Naive thymus-derived CD8-positive, alpha-beta T cell (primary cell): ENCODE measurements at regions not wholly inside any gene's neighbourhood (a gene's known extent, or its start where the extent isn't known, plus 50 kb on each side); places are given as distances from the start of the nearest gene placed in this dataset.
"Not testable (repeated sequence)": the region's sequence is repeated elsewhere in the genome, so short reads cannot be mapped to it uniquely, and the experiment has no call there.

Experiments
- ATAC-seq, 2 donors: fragments of 150-1000 bp; cut with Tn5 transposase in 1 of 2; sonication (Bioruptor Pico), chemical (Tn5 transposase) in 1 of 2; 1 replicate in 1 of 2; 2 replicates in 1 of 2; pipeline ENCODE4 v1.10.0; 2021; ENCODE audit warnings: mild to moderate bottlenecking in 2 of 2, moderate library complexity in 2 of 2
- POLR2A ChIA-PET: fragments of 350-600 bp; sonication (Branson Sonifier 250); formaldehyde crosslinking; loops from one replicate; lab custom pipeline; 2021; ENCODE audit warnings: antibody characterized with exemption; lab: Charles Lee
- DNase-seq, 10 donors: peaks; one replicate each; pipeline versions ENCODE4 v3.0.0 to v3.0.0-alpha.2; 2020 to 2022
- H3K27ac Mint-ChIP-seq, 10 donors: one replicate each; pipeline ENCODE4 v1.8.0; 2020 to 2022; ENCODE audit warnings: mild to moderate bottlenecking in 10 of 10, mixed read lengths in 10 of 10, moderate library complexity in 4 of 10, inconsistent platforms in 1 of 10
- H3K27me3 Mint-ChIP-seq, 5 donors: one replicate each; pipeline ENCODE4 v1.8.0; 2021 to 2022; ENCODE audit warnings: mixed read lengths in 5 of 5
- H3K36me3 Mint-ChIP-seq, 3 donors: one replicate each; pipeline ENCODE4 v1.8.0; 2020 to 2022; ENCODE audit warnings: mixed read lengths in 3 of 3, mild to moderate bottlenecking in 2 of 3, inconsistent platforms in 1 of 3
- H3K4me1 Mint-ChIP-seq, 4 donors: one replicate each; pipeline ENCODE4 v1.8.0; 2021 to 2022; ENCODE audit warnings: mixed read lengths in 4 of 4
- H3K4me3 Mint-ChIP-seq, 10 donors: one replicate each; pipeline ENCODE4 v1.8.0; 2020 to 2022; ENCODE audit warnings: mild to moderate bottlenecking in 10 of 10, mixed read lengths in 10 of 10, moderate library complexity in 6 of 10, inconsistent platforms in 1 of 10
- H3K9me3 Mint-ChIP-seq, 9 donors: one replicate each; pipeline ENCODE4 v1.8.0; 2020 to 2022; ENCODE audit warnings: mixed read lengths in 9 of 9, mild to moderate bottlenecking in 3 of 9, inconsistent platforms in 1 of 9, moderate library complexity in 1 of 9

DNA sequence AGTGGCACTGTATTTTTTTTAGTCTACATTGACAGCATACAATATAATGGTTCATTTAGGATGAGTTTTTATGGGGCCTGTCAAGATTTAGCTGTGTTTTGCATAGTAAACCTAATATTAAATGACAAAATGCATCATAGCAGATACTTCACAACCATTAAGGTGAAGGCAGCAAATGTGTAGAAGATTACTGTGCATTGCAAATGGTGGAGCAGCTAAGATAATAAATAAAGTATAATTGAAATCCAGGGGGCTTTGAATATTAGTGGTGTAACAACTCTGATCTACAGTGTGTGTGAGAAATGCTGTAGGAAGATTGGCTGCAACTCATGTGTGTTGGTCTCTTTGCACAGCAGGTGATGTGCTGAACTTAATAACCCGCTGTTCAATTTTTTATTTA is 801.9 kb upstream of the CITED2 start:
- Mint-ChIP-seq H3K4me3 (no peak overlapping the region), H3K36me3 (peaks cover 0 to 4% (median 0%) of the 10 kb centered on the region in 3 donors), H3K4me1 (no peaks in the 10 kb centered on the region), H3K27ac (no peak overlapping the region), H3K27me3 (peaks cover 0 to 8% (median 1%) of the 10 kb centered on the region in 5 donors), H3K9me3 (peaks cover 0 to 8% (median 6%) of the 10 kb centered on the region in 9 donors)
- POLR2A ChIA-PET: no interaction called here
- no peak for ATAC-seq
- no peak for DNase-seq

GRCh38 chr6:140175486-140175885 is 801.0 kb upstream of the CITED2 start:
- Mint-ChIP-seq H3K4me1 (no peaks in the 10 kb centered on the region), H3K9me3 (peaks cover 2 to 8% (median 6%) of the 10 kb centered on the region in 9 donors), H3K4me3 (no peak overlapping the region), H3K27ac (no peak overlapping the region), H3K27me3 (peaks cover 0 to 8% (median 1%) of the 10 kb centered on the region in 5 donors), H3K36me3 (peaks cover 0 to 4% (median 0%) of the 10 kb centered on the region in 3 donors)
- POLR2A ChIA-PET: no interaction called here
- ATAC-seq: no peak
- DNase-seq: no peak

- H3K4me1 Mint-ChIP-seq: no peaks in the 10 kb centered on the region
- POLR2A ChIA-PET: no interaction called here
- H3K4me3 Mint-ChIP-seq: no peak overlapping the region
- no peak overlapping the region for H3K27ac Mint-ChIP-seq
- no peak for ATAC-seq
- H3K36me3 Mint-ChIP-seq: peaks cover 0 to 4% (median 0%) of the 10 kb centered on the region in 3 donors
- peaks cover 2 to 8% (median 6%) of the 10 kb centered on the region in 9 donors for H3K9me3 Mint-ChIP-seq
- DNase-seq: no peak
- H3K27me3 Mint-ChIP-seq: peaks cover 0 to 9% (median 3%) of the 10 kb centered on the region in 5 donors
Observed at GRCh38 chr6:140174524-140174923, 800.1 kb upstream of the CITED2 start.

DNA sequence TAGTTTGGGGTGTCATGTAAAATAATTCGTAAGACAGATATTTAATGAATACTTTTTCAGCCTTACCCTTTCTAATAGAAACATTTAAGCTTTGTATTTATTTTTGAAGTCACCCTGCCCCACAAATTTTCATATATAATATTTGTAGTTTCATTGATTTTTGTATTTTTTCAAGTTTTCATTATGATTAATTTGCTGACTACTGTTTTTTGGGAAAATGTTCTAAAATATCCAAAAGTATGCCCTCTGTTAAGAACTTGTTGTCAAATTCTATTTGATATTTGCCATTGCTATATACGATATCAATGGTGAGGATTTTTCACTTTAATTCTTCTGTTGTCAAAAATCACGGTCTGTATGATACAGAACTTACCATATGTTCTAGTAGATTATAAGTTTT is 793.9 kb upstream of the CITED2 start:
- ATAC-seq (no peak), DNase-seq (no peak)
- Mint-ChIP-seq H3K4me1 (no peaks in the 10 kb centered on the region), H3K27ac (no peak overlapping the region), H3K27me3 (peaks cover 0 to 9% (median 2%) of the 10 kb centered on the region in 5 donors), H3K9me3 (peaks cover 2 to 8% (median 6%) of the 10 kb centered on the region in 9 donors), H3K4me3 (no peak overlapping the region), H3K36me3 (peaks cover 0 to 4% (median 0%) of the 10 kb centered on the region in 3 donors)
- POLR2A ChIA-PET: no interaction called here

GRCh38 chr6:140160909-140161308 is 786.5 kb upstream of the CITED2 start:
- no peaks in the 10 kb centered on the region for H3K36me3 Mint-ChIP-seq
- ATAC-seq: no peak

DNA sequence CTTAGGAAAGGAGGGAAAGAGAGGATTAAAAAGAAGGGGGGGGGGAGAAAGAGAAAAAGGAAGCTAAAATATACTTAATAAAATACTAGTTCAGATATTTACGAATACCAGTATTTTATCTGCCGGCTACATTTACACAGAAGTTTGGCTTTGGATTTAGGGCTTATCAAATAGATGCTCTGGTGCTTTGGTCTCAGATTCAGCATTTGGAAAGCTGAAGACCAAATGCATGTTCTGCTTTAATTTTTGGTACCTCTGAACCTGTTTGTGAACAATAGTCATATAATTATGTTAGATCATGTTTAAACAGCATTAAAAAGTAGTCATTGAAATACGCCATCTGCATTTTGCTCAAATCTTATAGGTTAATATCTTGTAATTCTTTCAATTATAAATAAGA is 786.0 kb upstream of the CITED2 start:
- Mint-ChIP-seq H3K4me3 (no peak overlapping the region), H3K36me3 (no peaks in the 10 kb centered on the region), H3K9me3 (peaks cover 0 to 6% (median 0%) of the 10 kb centered on the region in 9 donors), H3K27ac (no peak overlapping the region), H3K4me1 (no peaks in the 10 kb centered on the region), H3K27me3 (peaks cover 0 to 8% (median 0%) of the 10 kb centered on the region in 5 donors)
- DNase-seq (no peak), ATAC-seq (no peak)
- POLR2A ChIA-PET: no interaction called here

More at GRCh38 chr6:140160909-140161308, 786.5 kb upstream of the CITED2 start:
- H3K4me3 Mint-ChIP-seq: no peak overlapping the region
- H3K27ac Mint-ChIP-seq: no peak overlapping the region
- H3K9me3 Mint-ChIP-seq: peaks cover 0 to 6% (median 0%) of the 10 kb centered on the region in 9 donors
- DNase-seq: no peak
- peaks cover 0 to 8% (median 0%) of the 10 kb centered on the region in 5 donors for H3K27me3 Mint-ChIP-seq
- POLR2A ChIA-PET: no interaction called here
- H3K4me1 Mint-ChIP-seq: no peaks in the 10 kb centered on the region

GRCh38 chr6:140156131-140156530 is 781.7 kb upstream of the CITED2 start:
- no peak overlapping the region for H3K27ac Mint-ChIP-seq
- peaks cover 0 to 4% (median 0%) of the 10 kb centered on the region in 5 donors for H3K27me3 Mint-ChIP-seq
- DNase-seq: no peak
- H3K4me3 Mint-ChIP-seq: no peak overlapping the region
- no peaks in the 10 kb centered on the region for H3K4me1 Mint-ChIP-seq
- no peak for ATAC-seq
- peaks cover 0 to 5% (median 0%) of the 10 kb centered on the region in 9 donors for H3K9me3 Mint-ChIP-seq
- peaks cover 0 to 2% (median 0%) of the 10 kb centered on the region in 3 donors for H3K36me3 Mint-ChIP-seq
- POLR2A ChIA-PET: no interaction called here

DNA sequence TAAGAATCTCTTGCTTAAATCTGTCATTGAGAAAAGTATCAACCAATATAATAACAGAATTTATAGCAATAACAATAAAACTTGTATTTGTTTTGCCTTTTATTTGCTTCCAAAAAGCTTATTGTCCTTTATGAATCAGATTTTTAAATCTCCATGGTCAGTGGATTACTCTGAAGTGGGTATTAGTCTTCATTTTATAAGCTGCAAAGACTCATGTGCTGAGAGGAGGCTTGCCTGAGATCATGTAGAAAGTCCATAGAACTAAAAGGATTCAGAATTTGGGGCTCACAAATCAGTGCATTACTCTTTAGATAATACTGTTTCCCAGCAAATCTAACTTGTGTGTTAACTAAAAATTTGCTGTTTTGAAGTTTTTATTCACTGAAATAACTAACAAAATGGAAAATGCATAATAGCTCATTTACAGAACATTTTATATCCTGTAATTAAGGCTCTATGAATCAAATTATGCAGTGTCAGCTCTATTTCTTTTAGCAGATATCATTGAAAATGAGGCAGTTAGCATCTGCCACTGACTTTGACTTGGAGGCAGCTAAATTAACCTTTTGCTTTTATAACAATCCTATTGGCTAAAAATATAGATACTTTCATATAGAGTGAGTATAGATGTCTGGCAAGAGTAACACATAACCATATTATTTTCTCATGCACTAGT is 781.1 kb upstream of the CITED2 start:
- POLR2A ChIA-PET: no interaction called here
- Mint-ChIP-seq H3K4me3 (no peak overlapping the region), H3K27me3 (peaks cover 0 to 4% (median 0%) of the 10 kb centered on the region in 5 donors), H3K9me3 (peaks cover 0 to 5% (median 0%) of the 10 kb centered on the region in 9 donors), H3K27ac (no peak overlapping the region), H3K4me1 (no peaks in the 10 kb centered on the region), H3K36me3 (peaks cover 0 to 2% (median 0%) of the 10 kb centered on the region in 3 donors)
- ATAC-seq (no peak), DNase-seq (no peak)

- Mint-ChIP-seq H3K4me3 (no peak overlapping the region), H3K36me3 (peaks cover 0 to 2% (median 0%) of the 10 kb centered on the region in 3 donors), H3K9me3 (peaks cover 0 to 5% (median 0%) of the 10 kb centered on the region in 9 donors), H3K4me1 (no peaks in the 10 kb centered on the region), H3K27ac (no peak overlapping the region), H3K27me3 (peaks cover 0 to 2% (median 0%) of the 10 kb centered on the region in 5 donors)
- ATAC-seq (no peak), DNase-seq (no peak)
- POLR2A ChIA-PET: no interaction called here
Observed at GRCh38 chr6:140153703-140154102, 779.3 kb upstream of the CITED2 start.

DNA sequence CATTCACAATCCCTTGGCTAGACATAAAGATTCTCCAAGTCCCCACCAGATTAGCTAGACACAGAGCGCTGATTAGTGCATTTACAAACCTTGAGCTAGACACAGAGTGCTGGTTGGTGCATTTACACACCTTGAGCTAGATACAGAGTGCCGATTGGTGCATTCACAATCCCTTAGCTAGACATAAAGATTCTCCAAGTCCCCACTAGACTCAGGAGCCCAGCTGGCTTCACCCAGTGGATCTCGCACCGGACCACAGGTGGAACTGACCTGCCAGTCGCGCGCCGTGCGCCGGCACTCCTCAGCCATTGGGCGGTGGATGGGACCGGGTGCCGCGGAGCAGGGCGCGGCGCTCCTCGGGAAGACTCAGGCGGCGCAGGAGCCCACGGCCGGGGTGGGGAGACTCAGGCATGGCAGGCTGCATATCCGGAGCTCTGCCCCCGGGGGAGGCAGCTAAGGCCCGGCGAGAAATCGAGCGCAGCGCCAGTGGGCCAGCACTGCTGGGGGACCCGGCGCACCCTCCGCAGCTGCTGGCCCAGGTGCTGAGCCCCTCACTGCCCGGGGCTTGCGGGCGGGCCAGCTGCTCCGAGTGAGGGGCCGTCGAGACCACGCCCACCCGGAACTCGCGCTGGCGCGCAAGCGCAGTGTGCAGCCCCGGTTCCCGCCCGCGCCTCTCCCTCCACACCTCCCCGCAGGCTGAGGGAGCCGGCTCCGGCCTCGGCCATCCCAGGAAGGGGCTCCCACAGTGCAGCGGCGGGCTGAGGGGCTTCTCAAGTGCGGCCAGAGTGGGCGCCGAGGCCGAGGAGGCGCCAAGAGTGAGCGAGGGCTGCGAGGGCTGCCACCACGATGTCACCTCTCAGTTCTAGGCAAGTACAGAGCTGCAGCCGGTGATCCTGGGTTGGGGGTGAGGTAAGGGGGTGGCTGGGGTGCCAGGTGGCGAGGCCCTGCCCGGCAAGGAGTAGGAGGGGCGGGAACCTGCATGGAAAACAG is 773.7 kb upstream of the CITED2 start:
- H3K27ac Mint-ChIP-seq, H3K9me3 Mint-ChIP-seq, H3K36me3 Mint-ChIP-seq, H3K27me3 Mint-ChIP-seq, DNase-seq, POLR2A ChIA-PET, H3K4me1 Mint-ChIP-seq, H3K4me3 Mint-ChIP-seq, ATAC-seq: not testable (repeated sequence)

- H3K4me3 Mint-ChIP-seq: no peak overlapping the region
Observed at GRCh38 chr6:140140891-140141290, 766.4 kb upstream of the CITED2 start.

DNA sequence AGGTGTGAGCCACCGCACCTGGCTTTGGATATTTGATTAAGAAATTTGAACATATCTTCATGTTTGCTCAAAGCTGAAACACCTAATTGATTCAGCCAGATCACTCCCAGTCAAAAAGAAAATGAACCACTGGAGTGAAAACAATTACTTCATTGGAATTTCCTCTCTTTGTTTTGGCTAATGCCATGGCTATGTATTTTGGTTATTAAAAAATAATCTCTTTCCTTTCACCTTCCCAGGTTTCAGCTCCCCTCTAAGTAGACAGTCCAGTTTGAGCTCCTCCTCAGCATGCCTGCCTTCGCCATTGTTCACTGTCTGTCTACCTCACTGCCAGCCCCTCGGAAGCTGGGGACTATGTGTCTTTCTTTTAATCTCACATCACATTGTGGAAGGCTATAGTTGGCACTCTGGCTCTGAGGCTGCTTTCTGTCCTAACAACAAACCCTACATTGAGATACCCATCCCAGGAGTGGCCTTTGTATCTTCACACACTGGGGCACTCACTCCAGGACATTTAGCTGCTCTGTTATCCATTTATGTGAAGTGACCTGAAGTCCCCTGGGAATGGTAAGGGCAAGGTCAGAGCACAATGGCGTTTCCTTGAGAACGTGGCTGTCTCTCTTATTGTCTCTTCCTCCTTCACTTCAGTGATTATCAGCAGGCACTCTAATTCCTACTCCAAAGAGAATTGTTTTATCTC is 764.0 kb upstream of the CITED2 start:
- H3K4me1 Mint-ChIP-seq: no peaks in the 10 kb centered on the region
- H3K9me3 Mint-ChIP-seq: peaks cover 0 to 17% (median 4%) of the 10 kb centered on the region in 9 donors

More at GRCh38 chr6:140140891-140141290, 766.4 kb upstream of the CITED2 start:
- Mint-ChIP-seq H3K27ac (no peak overlapping the region), H3K9me3 (no peaks in the 10 kb centered on the region), H3K36me3 (no peaks in the 10 kb centered on the region), H3K4me1 (no peaks in the 10 kb centered on the region), H3K27me3 (no peaks in the 10 kb centered on the region)
- no peak for DNase-seq
- no peak for ATAC-seq
- POLR2A ChIA-PET: no interaction called here

More for the DNA sequence above, 764.0 kb upstream of the CITED2 start:
- Mint-ChIP-seq H3K27ac (no peak overlapping the region), H3K27me3 (no peaks in the 10 kb centered on the region), H3K36me3 (no peaks in the 10 kb centered on the region), H3K4me3 (no peak overlapping the region)
- POLR2A ChIA-PET: no interaction called here
- no peak for ATAC-seq
- no peak for DNase-seq
